Left ventricle myocardium inferior (tissue), 1 donor: ENCODE measurements at regions not wholly inside any gene's neighbourhood (a gene's known extent, or its start where the extent isn't known, plus 50 kb on each side); places are given as distances from the start of the nearest gene placed in this dataset.

Experiments
- DNase-seq: peaks from one replicate; pipeline ENCODE4 v3.0.0-alpha.2; 2020
- H3K27ac ChIP-seq: fragments of 200-600 bp; replicated peaks from 2 replicates; pipeline ENCODE4 v1.8.0; 2021
- H3K27me3 ChIP-seq: fragments of 200-600 bp; 2 replicates; pipeline ENCODE4 v1.8.0; 2021; ENCODE audit warnings: low read depth
- H3K36me3 ChIP-seq: fragments of 200-600 bp; 2 replicates; pipeline ENCODE4 v1.8.0; 2021
- H3K4me1 ChIP-seq: fragments of 200-600 bp; 2 replicates; pipeline ENCODE4 v1.8.0; 2021
- H3K4me3 ChIP-seq: fragments of 200-600 bp; 2 replicates; pipeline ENCODE4 v1.8.0; 2021; ENCODE audit warnings: mild to moderate bottlenecking, moderate library complexity
- H3K9me3 ChIP-seq: fragments of 200-600 bp; replicated peaks from 2 replicates; pipeline ENCODE4 v1.8.0; 2021
- intact Hi-C: fragments of 100-400 bp; cut with micrococcal nuclease; formaldehyde crosslinking; loops from one replicate; pipeline ENCODE4 v1.11.0; 2022
- TF ChIP-seq, protein P1 (sequence below): fragments of 200-600 bp; IDR thresholded peaks from 2 replicates; pipeline ENCODE4 v1.8.0; 2021; ENCODE audit warnings: antibody characterized with exemption, mild to moderate bottlenecking, borderline replicate concordance
- donor health status: DM: no; HTN: yes; CAD: no; lungs with severe emphysema.

DNA sequence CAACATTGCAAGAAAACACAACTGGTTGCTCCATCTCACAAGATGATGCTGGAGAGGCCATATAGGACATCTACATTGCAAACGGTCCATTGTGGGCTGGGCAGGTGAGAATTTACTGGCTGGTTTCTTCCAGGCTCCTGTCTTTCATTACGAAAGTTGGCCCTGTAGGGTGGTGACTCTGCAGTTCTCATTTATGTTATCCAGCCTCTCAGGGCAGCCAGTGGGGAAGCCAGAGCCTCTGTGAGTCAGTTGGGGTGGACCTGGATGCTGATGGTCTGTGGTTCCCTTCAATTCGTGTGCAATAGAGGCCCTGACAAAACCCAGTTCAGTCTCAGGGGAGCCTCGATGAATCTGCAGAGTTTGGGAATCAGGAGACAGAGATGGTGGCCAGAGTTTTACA lies 341.0 kb upstream of the CCL2 start:
- no peaks in the 10 kb centered on the region for H3K9me3 ChIP-seq
- intact Hi-C loops = no loop called here
- H3K36me3 ChIP-seq = no peaks in the 10 kb centered on the region
- peaks cover 12% of the 10 kb centered on the region for H3K27me3 ChIP-seq
- H3K4me1 ChIP-seq = no peaks in the 10 kb centered on the region
- no peak for DNase-seq
- H3K4me3 ChIP-seq = no peak overlapping the region
- H3K27ac ChIP-seq = no peak overlapping the region
- TF ChIP-seq, protein P1, sequence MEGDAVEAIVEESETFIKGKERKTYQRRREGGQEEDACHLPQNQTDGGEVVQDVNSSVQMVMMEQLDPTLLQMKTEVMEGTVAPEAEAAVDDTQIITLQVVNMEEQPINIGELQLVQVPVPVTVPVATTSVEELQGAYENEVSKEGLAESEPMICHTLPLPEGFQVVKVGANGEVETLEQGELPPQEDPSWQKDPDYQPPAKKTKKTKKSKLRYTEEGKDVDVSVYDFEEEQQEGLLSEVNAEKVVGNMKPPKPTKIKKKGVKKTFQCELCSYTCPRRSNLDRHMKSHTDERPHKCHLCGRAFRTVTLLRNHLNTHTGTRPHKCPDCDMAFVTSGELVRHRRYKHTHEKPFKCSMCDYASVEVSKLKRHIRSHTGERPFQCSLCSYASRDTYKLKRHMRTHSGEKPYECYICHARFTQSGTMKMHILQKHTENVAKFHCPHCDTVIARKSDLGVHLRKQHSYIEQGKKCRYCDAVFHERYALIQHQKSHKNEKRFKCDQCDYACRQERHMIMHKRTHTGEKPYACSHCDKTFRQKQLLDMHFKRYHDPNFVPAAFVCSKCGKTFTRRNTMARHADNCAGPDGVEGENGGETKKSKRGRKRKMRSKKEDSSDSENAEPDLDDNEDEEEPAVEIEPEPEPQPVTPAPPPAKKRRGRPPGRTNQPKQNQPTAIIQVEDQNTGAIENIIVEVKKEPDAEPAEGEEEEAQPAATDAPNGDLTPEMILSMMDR = no peak

DNA sequence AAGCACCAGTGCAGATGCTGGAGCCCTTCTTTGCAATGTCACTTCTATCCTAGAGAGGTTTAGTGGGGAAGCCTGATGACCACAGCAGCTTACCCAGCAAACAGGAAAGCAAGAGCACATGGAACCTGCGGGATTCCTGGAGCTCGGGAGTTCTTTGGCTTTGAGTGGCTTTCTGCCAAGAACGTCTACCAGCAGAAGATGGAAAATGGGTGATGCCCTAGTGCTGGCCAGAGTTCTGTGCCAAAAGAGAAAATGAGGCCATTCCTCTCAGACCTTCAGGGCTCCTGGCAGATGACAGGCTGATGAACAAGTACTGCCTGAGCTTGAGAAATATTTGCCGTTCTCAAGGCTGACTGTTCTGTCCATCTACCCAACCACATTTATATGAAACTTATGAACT lies 332.1 kb upstream of the CCL2 start:
- Histone ChIP-seq H3K36me3 (no peaks in the 10 kb centered on the region), H3K27ac (no peak overlapping the region), H3K4me1 (no peaks in the 10 kb centered on the region), H3K9me3 (no peaks in the 10 kb centered on the region), H3K4me3 (no peak overlapping the region), H3K27me3 (peaks cover 76% of the 10 kb centered on the region)
- DNase-seq = no peak
- TF ChIP-seq, protein P1 = no peak
- intact Hi-C loops = no loop called here

DNA sequence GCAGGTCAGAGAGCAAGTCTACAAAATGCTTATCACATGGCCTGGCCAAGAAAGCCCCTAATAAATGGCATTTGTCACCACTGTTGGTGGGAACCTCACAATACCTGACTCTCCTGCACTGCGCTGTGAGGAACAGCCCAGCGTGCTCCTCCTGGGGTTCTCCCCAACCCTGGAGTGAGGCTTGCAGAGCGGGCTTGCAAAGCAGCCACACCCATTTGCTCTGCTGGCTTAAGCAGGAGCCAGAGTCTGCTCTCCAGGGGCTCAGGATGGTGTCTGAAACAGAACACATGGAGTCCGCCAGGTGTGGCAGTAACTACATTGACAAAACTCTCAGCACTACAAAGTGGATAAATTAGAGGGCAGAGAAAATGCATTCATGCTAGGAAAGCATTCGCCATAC lies 331.0 kb upstream of the CCL2 start:
- H3K9me3 ChIP-seq = no peaks in the 10 kb centered on the region
- peaks cover 80% of the 10 kb centered on the region for H3K27me3 ChIP-seq
- DNase-seq = no peak
- intact Hi-C loops = no loop called here
- no peaks in the 10 kb centered on the region for H3K4me1 ChIP-seq
- no peak overlapping the region for H3K4me3 ChIP-seq
- TF ChIP-seq, protein P1 = no peak
- no peaks in the 10 kb centered on the region for H3K36me3 ChIP-seq
- H3K27ac ChIP-seq = no peak overlapping the region

DNA sequence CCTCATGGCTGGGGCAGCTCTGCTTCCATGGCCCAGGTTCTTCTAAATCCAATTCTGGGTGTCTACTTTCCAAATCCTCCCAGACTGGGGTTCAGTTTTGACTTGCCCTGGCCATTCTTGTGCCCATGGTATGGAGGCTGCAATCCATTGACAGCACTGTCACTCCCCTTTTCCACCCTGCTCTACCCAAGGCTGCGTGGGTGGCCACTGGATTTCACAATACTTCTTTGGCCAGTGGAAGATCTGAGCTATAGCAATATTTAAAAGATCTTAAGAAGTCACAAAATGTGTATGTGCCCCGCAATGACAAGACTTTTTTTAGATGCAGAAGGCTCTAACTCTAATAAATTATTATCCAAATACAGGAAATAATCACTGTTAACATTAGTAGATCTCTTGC lies 329.4 kb upstream of the CCL2 start:
- no peaks in the 10 kb centered on the region for H3K4me1 ChIP-seq
- H3K27me3 ChIP-seq = peaks cover 87% of the 10 kb centered on the region
- DNase-seq = no peak
- H3K9me3 ChIP-seq = no peaks in the 10 kb centered on the region
- H3K4me3 ChIP-seq = no peak overlapping the region
- TF ChIP-seq, protein P1 = no peak
- no peaks in the 10 kb centered on the region for H3K36me3 ChIP-seq
- intact Hi-C loops = no loop called here
- no peak overlapping the region for H3K27ac ChIP-seq

DNA sequence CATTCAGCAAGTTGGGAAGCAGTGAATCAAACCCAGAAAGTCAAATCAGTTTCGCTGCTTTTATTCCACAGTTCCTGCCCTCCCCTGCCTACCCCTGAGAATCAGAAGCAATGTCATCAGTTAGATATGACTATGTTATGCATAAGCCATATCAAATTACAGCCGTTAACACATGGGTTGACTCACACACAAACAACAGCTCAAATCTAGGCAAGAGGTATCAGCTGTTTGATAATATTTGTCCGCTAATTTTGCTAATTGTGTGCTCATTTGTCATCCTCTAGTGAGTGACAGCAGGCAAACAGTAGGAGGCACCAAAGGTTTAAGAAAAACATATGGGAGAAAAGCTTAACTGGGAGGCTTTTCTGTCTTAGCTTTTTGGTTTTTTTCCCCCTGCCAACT lies 327.4 kb upstream of the CCL2 start:
- TF ChIP-seq, protein P1 = peak; percentile 59
- H3K4me1 ChIP-seq = peaks cover 5% of the 10 kb centered on the region
- no peaks in the 10 kb centered on the region for H3K9me3 ChIP-seq
- peaks cover 75% of the 10 kb centered on the region for H3K27me3 ChIP-seq
- no peak for DNase-seq
- H3K36me3 ChIP-seq = no peaks in the 10 kb centered on the region
- intact Hi-C loops = no loop called here
- no peak overlapping the region for H3K4me3 ChIP-seq
- H3K27ac ChIP-seq = no peak overlapping the region
